Epithelial cell of proximal tubule (primary cell): ENCODE measurements at regions not wholly inside any gene's neighbourhood (a gene's known extent, or its start where the extent isn't known, plus 50 kb on each side); places are given as distances from the start of the nearest gene placed in this dataset.

Experiments used
- DNase-seq: peaks from one replicate; pipeline ENCODE4 v3.0.0-alpha.2; 2011; ENCODE audit warnings: low read depth
- H3K4me3 ChIP-seq: 2 replicates; pipeline ENCODE4 v1.5.1; 2011; ENCODE audit warnings: low read depth, mild to moderate bottlenecking, low read length
- TF ChIP-seq, protein P1 (sequence below): conservative IDR thresholded peaks from 2 replicates; pipeline ENCODE4 v1.5.1; 2012; ENCODE audit warnings: low read depth, mild to moderate bottlenecking, low read length

DNA sequence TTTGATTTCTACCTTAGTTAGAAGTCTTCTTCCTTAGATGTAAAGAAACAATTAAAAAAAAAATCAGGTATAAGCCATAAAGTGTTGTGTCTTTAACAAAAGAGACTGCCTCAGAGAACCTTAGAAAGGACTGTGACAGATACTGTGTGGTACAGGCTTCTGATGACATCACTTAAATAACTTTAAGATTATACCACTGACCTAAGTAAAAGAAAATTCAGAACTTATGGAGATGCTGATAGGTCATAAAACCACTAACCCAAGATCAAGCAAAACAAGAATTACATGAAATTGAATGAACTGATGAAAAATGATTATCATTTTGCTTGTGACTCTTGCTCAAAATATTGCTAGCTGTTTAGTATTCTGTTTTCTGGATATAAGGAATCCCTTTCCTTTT is 220.8 kb downstream of the NRIP1 start:
- no peak overlapping the region for H3K4me3 ChIP-seq
- no peak for DNase-seq
- TF ChIP-seq, protein P1, sequence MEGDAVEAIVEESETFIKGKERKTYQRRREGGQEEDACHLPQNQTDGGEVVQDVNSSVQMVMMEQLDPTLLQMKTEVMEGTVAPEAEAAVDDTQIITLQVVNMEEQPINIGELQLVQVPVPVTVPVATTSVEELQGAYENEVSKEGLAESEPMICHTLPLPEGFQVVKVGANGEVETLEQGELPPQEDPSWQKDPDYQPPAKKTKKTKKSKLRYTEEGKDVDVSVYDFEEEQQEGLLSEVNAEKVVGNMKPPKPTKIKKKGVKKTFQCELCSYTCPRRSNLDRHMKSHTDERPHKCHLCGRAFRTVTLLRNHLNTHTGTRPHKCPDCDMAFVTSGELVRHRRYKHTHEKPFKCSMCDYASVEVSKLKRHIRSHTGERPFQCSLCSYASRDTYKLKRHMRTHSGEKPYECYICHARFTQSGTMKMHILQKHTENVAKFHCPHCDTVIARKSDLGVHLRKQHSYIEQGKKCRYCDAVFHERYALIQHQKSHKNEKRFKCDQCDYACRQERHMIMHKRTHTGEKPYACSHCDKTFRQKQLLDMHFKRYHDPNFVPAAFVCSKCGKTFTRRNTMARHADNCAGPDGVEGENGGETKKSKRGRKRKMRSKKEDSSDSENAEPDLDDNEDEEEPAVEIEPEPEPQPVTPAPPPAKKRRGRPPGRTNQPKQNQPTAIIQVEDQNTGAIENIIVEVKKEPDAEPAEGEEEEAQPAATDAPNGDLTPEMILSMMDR: no peak

DNA sequence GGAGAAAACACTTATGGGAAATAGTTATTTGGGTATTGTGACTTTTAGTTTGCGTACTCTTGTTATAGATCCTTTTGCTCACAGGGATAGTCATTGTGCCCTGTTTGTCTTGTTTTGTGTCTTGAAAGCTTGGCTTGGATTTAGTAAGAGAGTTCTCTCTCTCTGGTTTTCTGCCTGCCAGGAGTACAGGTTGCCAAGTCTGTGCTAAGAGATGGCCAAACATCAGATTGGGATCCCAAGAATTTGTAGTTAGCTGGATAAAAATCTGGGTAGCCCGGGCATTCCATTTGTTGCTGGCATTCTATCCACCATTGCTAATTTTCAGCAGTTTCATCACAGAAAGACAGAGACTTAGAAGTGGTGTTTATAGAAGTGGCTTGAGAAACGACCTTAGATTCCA is 222.2 kb downstream of the NRIP1 start:
- no peak overlapping the region for H3K4me3 ChIP-seq
- DNase-seq: no peak
- TF ChIP-seq, protein P1: no peak

DNA sequence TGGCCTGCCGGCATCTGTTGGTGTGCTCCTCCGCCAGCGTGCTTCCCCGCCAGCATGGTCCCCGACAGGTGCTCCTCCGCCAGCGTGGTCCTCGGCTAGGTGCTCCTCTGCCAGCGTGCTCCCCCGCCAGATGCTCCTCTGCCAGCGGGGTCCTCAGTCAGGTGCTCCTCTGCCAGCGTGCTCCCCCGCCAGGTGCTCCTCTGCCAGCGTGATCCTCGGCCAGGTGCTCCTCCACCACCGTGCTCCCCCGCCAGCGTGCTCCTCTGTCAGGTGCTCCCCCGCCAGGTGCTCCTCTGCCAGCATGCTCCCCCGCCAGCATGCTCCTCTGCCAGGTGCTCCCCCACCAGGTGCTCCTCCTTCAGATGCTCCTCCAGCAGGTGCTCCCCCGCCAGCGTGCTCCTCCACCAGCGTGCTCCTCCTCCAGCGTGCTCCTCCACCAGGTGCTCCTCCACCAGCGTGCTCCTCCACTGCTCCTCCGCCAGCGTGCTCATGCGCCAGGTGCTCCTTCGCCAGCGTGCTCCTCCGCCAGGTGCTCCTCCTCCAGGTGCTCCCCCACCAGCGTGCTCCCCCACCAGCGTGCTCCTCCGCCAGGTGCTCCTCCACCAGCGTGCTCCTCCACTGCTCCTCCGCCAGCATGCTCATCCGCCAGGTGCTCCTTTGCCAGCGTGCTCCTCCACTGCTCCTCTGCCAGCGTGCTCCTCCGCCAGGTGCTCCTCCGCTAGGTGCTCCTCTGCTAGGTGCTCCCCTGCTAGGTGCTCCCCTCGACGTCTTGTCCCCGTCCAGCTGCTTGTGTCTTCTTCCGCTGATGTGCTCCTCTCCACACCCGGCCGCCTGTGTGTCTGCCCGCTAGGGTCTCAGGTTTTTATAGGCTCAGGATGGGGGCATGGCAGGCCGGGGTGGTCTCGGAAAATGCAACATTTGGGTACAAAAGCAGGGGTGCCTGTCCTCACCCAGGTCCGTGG is 223.0 kb downstream of the NRIP1 start:
- no peak overlapping the region for H3K4me3 ChIP-seq
- TF ChIP-seq, protein P1: no peak
- DNase-seq: no peak

DNA sequence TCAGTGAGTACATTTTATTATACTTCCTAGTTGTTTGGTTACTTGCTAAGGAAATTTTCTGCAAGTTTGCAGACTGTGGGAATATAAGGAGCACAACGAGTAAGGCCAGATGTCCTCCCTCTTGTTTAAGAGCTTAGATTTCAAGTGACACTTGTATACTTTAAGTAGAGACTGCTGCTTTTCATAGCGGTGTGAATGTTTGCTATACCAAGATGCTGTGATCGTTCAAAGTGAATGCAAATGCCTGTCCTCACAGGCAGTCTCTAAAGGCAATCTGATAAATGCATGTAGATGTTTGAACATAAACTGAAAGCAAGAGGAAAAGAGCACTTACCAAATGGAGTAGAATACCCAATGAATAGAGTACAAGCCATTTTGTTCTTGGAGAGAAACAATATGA is 226.4 kb downstream of the NRIP1 start:
- TF ChIP-seq, protein P1: no peak

DNA sequence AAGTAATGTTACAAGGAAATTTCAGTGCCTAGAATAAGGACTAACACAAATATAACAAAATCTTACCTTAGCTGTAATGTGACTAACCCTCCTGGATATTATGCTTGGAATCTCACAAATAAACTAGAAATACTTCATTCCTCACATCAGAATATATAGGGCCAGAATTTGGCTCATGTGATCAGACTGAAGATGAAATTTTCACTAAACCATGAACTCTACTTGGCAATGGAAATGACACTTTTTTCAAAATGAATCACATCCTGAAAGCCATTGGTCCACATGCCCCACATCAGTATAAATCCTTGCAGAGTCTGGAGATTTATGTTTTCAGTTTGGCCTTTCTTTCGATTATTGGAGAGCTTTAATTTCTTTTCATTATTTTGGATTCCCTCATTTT is 227.8 kb downstream of the NRIP1 start:
- TF ChIP-seq, protein P1: no peak
- no peak for DNase-seq
- H3K4me3 ChIP-seq: no peak overlapping the region

More for the DNA sequence above, 226.4 kb downstream of the NRIP1 start:
- no peak for DNase-seq
- H3K4me3 ChIP-seq: no peak overlapping the region

DNA sequence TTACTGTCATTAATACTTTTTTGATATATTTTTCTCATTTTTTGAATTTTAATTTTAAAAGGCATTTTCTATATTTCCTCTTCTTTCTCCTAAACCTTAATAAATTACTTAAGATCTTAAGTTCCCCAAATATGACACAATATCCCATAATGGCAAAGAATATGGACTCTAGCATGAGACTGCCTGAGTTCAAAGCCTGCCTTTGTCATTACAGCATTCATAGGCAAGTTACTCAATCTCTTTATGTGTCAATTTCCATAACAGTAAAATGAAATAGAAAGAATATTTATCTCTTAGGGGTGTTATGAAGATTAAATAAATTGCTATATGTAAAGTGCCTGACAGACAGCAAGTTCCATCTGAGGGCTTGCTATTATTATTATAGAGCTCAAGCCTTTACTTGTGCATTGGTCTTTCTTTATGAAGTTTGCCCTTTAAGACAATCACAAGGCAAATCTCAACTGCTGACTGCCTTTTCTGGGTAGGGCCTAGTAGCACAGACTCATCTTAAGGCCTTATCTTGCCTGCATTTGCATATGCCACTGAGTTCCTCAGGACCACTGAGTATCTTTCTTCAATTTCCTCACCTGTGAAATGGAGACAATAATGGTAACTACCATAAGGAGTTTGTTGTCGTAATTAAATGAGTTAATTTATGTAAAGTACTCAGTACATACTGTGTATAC is 231.0 kb downstream of the NRIP1 start:
- no peak overlapping the region for H3K4me3 ChIP-seq
- DNase-seq: no peak
- TF ChIP-seq, protein P1: no peak
